NK-92 (cell line): ENCODE measurements at regions not wholly inside any gene's neighbourhood (a gene's known extent, or its start where the extent isn't known, plus 50 kb on each side); places are given as distances from the start of the nearest gene placed in this dataset.

ENCODE experiments used
- DNase-seq: peaks from one replicate; lab custom pipeline; 2025; ENCODE audit not compliant: unreplicated experiment; lab: John Stamatoyannopoulos, UW

GRCh38 chr10:10110844-10111490 is 906.7 kb upstream of the CELF2 start:
- no peak for DNase-seq

- DNase-seq = no peak
These were observed 899.5 kb upstream of the CELF2 start for GRCh38 chr10:10118131-10118530.

- DNase-seq = no peak
These were observed 897.0 kb upstream of the CELF2 start for GRCh38 chr10:10120671-10121070.

- DNase-seq = no peak
These were observed 892.0 kb upstream of the CELF2 start for GRCh38 chr10:10125676-10126075.

DNA sequence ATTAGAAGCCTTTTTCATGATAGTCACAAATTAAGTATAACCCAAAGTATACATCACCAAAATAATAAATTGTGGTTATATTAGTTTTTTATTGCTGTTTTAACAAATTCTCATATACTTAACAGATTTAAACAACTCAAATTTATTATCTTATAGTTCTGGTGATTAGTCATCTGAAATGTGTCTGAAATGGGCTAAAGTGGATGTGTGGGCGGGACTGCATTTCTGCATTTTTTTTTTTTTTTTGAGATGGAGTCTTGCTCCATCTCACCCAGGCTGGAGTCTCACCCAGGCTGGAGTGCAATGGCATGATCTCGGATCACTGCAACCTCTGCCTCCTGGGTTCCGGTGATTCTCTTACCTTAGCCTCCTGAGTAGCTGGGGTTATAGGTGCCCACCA is 891.5 kb upstream of the CELF2 start:
- no peak for DNase-seq

- DNase-seq = no peak
These were observed 889.3 kb upstream of the CELF2 start for GRCh38 chr10:10128387-10128786.

- DNase-seq = no peak
These were observed 887.0 kb upstream of the CELF2 start for GRCh38 chr10:10130686-10131085.

DNA sequence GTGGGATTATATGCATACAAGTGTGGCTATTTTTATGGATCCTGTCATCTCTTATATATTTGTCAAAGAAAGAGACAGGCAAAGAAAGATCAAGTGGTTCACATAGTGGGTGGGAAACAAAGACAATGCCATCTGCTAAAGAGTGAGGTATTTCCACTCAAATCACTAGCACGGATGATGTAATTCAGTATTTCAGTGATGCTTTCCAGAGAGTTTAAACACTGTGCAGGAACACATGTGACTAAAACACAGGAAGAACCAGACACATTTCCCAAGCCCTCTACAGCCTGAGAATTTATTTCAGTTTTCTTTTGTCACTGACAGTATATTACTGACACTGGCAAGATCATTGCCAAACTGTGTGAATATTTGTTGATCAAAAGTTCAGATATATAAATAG is 885.7 kb upstream of the CELF2 start:
- no peak for DNase-seq

- no peak for DNase-seq
These were observed 884.4 kb upstream of the CELF2 start for GRCh38 chr10:10133281-10133680.

GRCh38 chr10:10138685-10139084 is 879.0 kb upstream of the CELF2 start:
- DNase-seq = no peak

GRCh38 chr10:10141782-10142382 is 875.8 kb upstream of the CELF2 start:
- DNase-seq = no peak

GRCh38 chr10:10146604-10147003 is 871.1 kb upstream of the CELF2 start:
- DNase-seq = no peak

DNA sequence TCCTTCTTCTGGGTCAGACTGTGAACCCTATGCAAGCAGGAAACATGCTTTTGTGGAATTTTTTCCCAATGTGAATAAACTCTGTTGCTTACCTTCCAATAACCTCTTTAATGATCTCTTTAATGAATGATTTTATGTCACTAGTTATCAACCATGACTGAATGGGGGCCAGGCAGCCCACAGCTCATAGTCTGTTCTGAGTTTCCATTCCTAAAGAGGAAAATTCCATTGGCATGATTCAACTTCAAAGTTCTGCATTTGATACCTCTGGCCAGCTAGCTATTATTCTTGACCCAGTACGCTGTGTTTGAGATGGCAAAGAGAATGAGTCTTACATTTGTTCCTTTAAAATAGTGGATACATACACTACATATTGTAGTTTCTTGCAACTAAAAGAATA is 867.8 kb upstream of the CELF2 start:
- no peak for DNase-seq

GRCh38 chr10:10156917-10157600 is 860.6 kb upstream of the CELF2 start:
- no peak for DNase-seq

DNA sequence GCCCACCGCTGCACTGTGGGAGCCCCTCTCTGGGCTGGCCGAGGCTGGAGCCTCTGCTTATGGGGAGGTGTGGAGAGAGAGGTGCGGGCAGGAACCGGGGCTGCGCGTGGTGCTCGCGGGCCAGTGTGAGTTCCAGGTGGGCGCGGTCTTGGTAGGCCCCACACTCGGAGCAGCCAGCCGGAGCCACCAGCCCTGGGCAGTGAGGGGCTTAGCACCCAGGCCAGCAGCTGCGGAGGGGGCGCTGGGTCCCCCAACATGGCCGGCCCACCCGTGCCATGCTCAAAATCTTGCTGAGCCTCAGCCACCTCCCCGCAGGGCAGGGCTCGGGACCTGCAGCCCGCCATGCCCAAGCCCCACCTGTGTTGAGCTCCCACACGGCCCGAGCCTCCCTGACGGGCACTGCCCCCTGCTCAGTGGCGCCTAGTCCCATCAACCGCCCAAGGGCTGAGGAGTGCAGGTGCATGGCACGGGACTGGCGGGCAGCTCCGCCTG is 856.8 kb upstream of the CELF2 start:
- no peak for DNase-seq

DNA sequence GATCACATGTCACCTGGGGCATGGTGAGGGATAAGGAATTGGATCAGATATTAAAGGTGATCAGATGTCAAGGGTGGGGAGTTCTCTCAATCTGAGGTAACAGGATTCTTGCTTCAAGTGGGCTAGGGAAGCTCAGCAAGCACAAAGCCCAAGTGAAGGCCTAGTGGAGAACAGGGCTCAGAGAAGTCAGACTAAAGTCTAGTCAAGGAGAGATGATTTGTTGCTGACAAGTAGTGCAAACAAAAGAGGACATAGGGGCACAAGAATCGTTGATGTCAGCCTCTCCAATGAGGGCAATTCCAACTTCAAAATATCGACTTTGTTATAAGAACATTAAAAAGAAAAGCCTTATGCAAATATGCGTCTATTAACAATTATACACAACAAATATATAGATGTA is 852.8 kb upstream of the CELF2 start:
- no peak for DNase-seq

DNA sequence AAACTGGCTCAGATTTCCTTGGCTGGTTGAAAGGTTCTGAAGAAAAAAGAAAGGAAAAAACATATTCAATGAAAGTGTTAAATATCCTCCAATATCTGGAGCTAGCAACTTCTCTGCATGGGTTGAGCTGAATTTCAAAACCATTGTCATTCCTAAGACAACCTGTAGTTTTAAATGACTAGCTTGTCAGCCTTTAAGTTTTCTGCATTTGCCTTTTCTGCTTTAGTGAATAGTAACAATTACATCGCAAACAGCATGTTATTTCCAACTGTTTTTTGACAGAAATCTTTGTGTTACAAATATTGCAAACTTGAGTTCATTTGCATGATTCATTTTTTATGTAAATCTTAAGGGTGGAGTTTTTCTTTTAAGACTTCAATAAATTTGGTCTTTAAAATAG is 852.3 kb upstream of the CELF2 start:
- no peak for DNase-seq

DNA sequence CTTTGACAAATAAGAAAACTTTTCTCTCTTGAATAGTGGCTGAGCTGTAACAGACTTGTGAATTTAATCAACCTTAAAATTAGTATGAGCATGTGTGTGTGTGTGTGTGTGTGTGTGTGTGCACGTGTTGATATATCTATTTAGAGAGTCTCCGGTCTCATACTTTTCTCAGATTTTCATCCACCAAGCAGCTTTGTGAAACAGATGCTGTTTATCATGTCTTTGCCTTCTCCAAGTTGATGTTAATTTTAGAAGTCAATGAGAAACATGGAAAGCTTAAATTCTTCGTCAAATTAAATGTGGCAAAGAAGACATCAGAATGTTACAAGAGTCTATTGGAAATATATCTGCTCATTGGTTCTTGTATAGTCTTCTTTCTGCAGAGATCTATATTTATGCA is 839.2 kb upstream of the CELF2 start:
- DNase-seq = no peak

DNA sequence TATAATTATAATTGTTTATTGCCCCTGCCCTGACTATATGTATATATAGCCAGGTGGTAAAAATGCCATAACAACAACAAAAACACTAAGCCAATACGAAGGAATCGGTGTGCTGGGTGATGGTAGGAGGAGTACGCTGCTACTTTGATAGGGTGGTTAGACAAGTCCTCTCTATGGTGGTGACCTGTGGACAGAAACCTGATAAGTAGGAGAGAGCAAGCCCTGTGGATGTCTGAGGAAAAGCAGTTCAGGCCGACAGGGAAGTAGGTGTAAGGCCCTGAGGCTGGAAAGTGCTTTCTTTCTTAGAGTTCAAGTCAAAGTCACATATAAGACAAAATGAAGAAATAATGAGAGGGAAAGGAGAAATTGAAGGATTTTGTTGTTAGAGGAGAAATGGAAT is 823.8 kb upstream of the CELF2 start:
- DNase-seq = no peak

DNA sequence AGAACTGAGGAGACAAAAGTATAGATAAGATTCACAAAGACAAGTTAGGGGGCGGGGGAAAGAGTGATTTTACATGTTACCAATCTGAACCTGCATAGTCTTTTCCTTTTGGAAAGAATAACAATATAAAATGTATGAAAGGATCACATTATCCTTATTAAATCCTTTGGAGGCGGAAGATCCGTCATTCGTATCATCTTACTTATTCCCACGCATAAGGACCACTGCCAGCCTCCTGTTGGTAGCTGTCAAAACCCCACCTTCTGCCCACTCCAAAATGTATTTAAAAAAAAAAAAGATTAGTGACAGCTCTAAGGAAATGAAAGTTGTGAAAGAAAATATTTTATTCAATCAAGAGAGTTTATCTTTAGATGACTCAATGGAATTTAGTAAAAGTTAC is 821.0 kb upstream of the CELF2 start:
- no peak for DNase-seq

GRCh38 chr10:10197423-10197822 is 820.2 kb upstream of the CELF2 start:
- DNase-seq = no peak

DNA sequence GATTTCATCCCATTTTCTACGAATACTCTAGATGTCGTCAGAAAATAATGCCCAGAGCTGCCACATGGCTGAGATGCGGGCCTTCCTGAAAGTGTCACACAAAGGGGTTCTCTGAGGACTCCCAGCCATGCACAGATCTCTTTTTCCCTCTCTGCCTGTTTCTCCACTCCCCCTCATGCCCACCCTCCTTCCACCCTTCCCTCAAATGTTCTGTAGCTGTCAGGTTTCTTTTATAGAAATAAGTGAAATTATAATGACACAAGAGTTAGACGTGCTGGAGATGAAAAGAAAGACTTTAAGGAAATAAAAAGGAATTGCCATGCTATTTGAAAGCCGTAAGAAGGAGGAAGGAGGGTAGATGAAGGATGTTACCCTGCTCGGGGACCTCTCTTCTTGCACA is 819.3 kb upstream of the CELF2 start:
- no peak for DNase-seq
